ENCODE measurements at regions not wholly inside any gene's neighbourhood (a gene's known extent, or its start where the extent isn't known, plus 50 kb on each side); places are given as distances from the start of the nearest gene placed in this dataset.

- CTCF ChIA-PET: interaction anchor here (0.7 kb wide), 1 partner anchor 85 kb away, joined by 3 read pairs; no protein-coding TSS in a partner anchor
- Mint-ChIP-seq H3K4me1 (ENCODE audit: insufficient read depth, unreplicated experiment) (peaks cover 9% of the 10 kb centered on the region), H3K9me3 (ENCODE audit: unreplicated experiment) (peaks cover 6% of the 10 kb centered on the region), H3K36me3 (ENCODE audit: insufficient read depth, unreplicated experiment) (no peaks in the 10 kb centered on the region), H3K27ac (ENCODE audit: low read depth, unreplicated experiment) (no peak overlapping the region), H3K27me3 (ENCODE audit: insufficient read depth, unreplicated experiment) (no peaks in the 10 kb centered on the region), H3K4me3 (ENCODE audit: unreplicated experiment) (no peak overlapping the region)
- POLR2A ChIA-PET: no interaction called here
- no TSS peak for BruUV-seq (replicated peaks)
- intact Hi-C loops (cut with micrococcal nuclease): no loop called here
- no peak for DNase-seq (ENCODE audit: unreplicated experiment)
- TF ChIP-seq, protein P1, sequence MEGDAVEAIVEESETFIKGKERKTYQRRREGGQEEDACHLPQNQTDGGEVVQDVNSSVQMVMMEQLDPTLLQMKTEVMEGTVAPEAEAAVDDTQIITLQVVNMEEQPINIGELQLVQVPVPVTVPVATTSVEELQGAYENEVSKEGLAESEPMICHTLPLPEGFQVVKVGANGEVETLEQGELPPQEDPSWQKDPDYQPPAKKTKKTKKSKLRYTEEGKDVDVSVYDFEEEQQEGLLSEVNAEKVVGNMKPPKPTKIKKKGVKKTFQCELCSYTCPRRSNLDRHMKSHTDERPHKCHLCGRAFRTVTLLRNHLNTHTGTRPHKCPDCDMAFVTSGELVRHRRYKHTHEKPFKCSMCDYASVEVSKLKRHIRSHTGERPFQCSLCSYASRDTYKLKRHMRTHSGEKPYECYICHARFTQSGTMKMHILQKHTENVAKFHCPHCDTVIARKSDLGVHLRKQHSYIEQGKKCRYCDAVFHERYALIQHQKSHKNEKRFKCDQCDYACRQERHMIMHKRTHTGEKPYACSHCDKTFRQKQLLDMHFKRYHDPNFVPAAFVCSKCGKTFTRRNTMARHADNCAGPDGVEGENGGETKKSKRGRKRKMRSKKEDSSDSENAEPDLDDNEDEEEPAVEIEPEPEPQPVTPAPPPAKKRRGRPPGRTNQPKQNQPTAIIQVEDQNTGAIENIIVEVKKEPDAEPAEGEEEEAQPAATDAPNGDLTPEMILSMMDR (IDR thresholded peaks at IDR 0.05; ENCODE audit: unreplicated experiment): no peak
Measured at GRCh38 chr6:164114651-164115050, 700.1 kb downstream of the QKI start.

DNA sequence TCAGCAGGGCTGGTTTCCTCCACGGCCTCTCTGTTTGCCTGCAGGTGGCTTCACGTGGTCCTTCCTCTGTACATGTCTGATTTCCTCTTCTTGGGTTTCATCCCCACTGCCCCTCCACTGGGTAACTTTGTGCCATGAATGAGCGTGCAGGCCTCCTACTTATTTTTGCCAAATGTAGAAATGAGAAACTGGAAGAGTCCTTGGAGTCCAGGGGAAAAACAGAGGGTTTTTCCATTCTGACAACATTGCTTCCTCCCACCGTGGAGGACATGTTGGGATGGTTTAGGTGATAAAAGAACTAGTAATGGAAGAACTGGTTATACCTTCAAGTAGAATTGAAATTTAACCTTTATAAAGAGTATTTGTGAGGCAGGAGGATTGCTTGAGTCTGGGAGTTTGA, 699.5 kb downstream of the QKI start:
- Mint-ChIP-seq H3K27ac (ENCODE audit: low read depth, unreplicated experiment) (no peak overlapping the region), H3K4me1 (ENCODE audit: insufficient read depth, unreplicated experiment) (peaks cover 13% of the 10 kb centered on the region), H3K9me3 (ENCODE audit: unreplicated experiment) (peaks cover 6% of the 10 kb centered on the region), H3K27me3 (ENCODE audit: insufficient read depth, unreplicated experiment) (no peaks in the 10 kb centered on the region), H3K4me3 (ENCODE audit: unreplicated experiment) (no peak overlapping the region), H3K36me3 (ENCODE audit: insufficient read depth, unreplicated experiment) (peaks cover 5% of the 10 kb centered on the region)
- intact Hi-C loops (cut with micrococcal nuclease): no loop called here
- no TSS peak for BruUV-seq (replicated peaks)
- DNase-seq (ENCODE audit: unreplicated experiment): no peak
- ChIA-PET CTCF (no interaction called here), POLR2A (no interaction called here)
- TF ChIP-seq, protein P1 (IDR thresholded peaks at IDR 0.05; ENCODE audit: unreplicated experiment): no peak

DNA sequence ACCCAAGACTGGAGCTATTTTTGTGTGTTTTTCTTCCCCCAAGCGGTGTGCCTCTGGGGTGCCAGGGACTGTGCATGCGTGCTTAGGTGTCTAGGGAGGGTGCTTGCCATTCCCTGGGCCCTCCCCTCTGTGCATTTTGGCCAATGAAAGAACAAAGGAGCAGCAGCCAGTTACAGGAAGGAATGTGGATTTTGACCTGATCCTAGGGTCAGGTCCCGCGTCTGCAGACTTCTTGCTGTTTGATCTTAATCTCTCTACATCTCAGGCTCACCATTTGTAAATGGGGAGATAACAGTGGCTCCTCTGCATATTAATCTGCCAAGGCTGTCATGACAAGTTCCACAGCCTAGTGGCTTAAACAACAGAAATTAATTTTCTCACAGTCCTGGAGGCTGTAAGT, 699.1 kb downstream of the QKI start:
- POLR2A ChIA-PET: no interaction called here
- TF ChIP-seq, protein P1 (IDR thresholded peaks at IDR 0.05; ENCODE audit: unreplicated experiment): no peak
- intact Hi-C loops (cut with micrococcal nuclease): no loop called here
- peaks cover 6% of the 10 kb centered on the region for H3K36me3 Mint-ChIP-seq (ENCODE audit: insufficient read depth, unreplicated experiment)
- no peak overlapping the region for H3K4me3 Mint-ChIP-seq (ENCODE audit: unreplicated experiment)
- H3K27ac Mint-ChIP-seq (ENCODE audit: low read depth, unreplicated experiment): no peak overlapping the region
- no peak for DNase-seq (ENCODE audit: unreplicated experiment)
- CTCF ChIA-PET: no interaction called here
- no TSS peak for BruUV-seq (replicated peaks)
- peaks cover 6% of the 10 kb centered on the region for H3K9me3 Mint-ChIP-seq (ENCODE audit: unreplicated experiment)
- peaks cover 17% of the 10 kb centered on the region for H3K4me1 Mint-ChIP-seq (ENCODE audit: insufficient read depth, unreplicated experiment)
- H3K27me3 Mint-ChIP-seq (ENCODE audit: insufficient read depth, unreplicated experiment): no peaks in the 10 kb centered on the region

DNA sequence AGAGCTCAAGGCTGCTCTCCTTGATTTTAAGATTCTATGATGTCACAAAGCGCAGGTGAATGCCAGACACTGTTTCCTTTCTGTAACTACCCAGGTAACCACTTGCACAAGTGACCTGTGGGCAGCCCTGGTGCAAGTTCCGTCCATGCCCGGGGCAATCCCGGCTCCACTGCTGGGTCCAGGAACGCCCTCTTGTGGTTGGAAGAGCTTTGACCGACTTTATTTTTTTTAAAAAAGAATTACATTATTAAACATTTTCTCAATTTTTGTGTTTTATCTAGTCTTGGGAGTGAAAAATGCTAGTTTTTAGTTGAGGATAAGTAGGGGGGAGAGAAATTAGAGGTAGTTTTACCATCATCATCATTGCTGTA, 695.2 kb downstream of the QKI start:
- peak; percentile 59 for DNase-seq (ENCODE audit: unreplicated experiment)
- intact Hi-C loops (cut with micrococcal nuclease): loop anchor here (2.0 to 5.0 kb wide), 4 partner anchors 153 to 1252 kb away; no protein-coding TSS in a partner anchor
- peaks cover 32% of the 10 kb centered on the region for H3K4me1 Mint-ChIP-seq (ENCODE audit: insufficient read depth, unreplicated experiment)
- POLR2A ChIA-PET: interaction anchor here (0.7 to 1.8 kb wide), 13 partner anchors 9 to 697 kb away, joined by 3 to 24 read pairs (median 3); no protein-coding TSS in a partner anchor
- H3K27me3 Mint-ChIP-seq (ENCODE audit: insufficient read depth, unreplicated experiment): no peaks in the 10 kb centered on the region
- TF ChIP-seq, protein P1 (IDR thresholded peaks at IDR 0.05; ENCODE audit: unreplicated experiment): peak; percentile 77
- H3K27ac Mint-ChIP-seq (ENCODE audit: low read depth, unreplicated experiment): peak overlapping the region; percentile 97
- BruUV-seq (replicated peaks): no TSS peak
- peaks cover 13% of the 10 kb centered on the region for H3K36me3 Mint-ChIP-seq (ENCODE audit: insufficient read depth, unreplicated experiment)
- peak overlapping the region; percentile 60 for H3K4me3 Mint-ChIP-seq (ENCODE audit: unreplicated experiment)
- CTCF ChIA-PET: interaction anchor here (0.6 to 2.9 kb wide), 20 partner anchors 9 to 1121 kb away, joined by 3 to 18 read pairs (median 4); no protein-coding TSS in a partner anchor
- peaks cover 6% of the 10 kb centered on the region for H3K9me3 Mint-ChIP-seq (ENCODE audit: unreplicated experiment)
